22Rv1 (cell line): ENCODE measurements at regions not wholly inside any gene's neighbourhood (a gene's known extent, or its start where the extent isn't known, plus 50 kb on each side); places are given as distances from the start of the nearest gene placed in this dataset.

Source experiments
- H3K27ac ChIP-seq: fragments of 450-650 bp; 2 replicates; pipeline ENCODE4 v1.5.1; 2017
- CTCF ChIP-seq: fragments of 450-650 bp; IDR thresholded peaks from 2 replicates; pipeline ENCODE4 v1.5.1; 2017; ENCODE audit warnings: mild to moderate bottlenecking
- ZFX ChIP-seq: fragments of 450-650 bp; IDR thresholded peaks from 2 replicates; pipeline ENCODE4 v1.6.1; 2017; ENCODE audit warnings: antibody characterized with exemption, borderline replicate concordance

DNA sequence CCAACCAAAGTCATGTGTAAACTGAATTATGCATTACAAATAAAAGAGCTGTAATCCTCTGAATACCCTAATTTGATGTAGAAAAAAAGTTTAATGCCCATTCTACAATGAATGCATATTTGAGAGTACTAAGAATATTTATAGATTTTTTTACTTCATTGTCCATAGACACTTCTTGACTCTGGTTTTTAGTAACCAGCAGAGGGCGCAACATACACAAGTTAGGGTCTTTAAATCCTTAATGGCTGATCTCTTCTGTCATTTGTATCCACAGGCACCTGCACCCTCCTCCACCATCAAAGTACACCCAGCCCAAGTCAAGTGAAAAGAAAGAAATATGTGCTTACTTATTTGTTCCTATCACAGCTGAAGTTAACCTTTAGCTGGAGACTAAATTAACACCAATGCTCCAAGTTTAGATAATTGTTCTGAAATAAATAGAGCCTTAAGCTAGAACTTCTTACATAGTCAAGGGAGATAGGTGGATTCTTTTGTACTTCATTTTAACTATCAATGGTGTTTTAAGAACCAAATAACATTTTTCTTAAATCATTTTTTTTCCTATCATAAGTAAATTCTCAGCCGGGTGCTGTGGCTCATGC is 524.2 kb upstream of the DAB2 start:
- peak; percentile 81 for TF ChIP-seq CTCF
- no peak for TF ChIP-seq ZFX
- H3K27ac ChIP-seq = no peak overlapping the region

DNA sequence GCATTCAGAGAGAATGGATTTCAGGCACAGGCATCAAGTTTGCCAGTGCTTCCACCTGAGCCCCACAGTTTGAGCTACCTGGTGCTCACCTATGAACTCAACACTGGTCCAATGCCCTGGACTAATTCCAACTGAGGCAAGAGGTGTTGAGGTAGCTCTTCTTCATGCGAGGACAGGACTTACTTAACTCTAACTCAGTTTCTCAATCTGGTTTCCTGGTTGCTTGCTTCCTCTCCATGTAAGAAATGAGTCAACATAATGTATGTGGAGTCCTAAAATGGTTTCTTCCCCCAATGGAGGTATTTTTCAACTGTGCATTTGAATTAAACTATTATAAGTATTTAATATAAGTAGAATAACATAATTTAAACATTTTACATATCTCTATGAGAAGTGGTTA is 523.6 kb upstream of the DAB2 start:
- TF ChIP-seq ZFX (no peak), CTCF (no peak)
- no peak overlapping the region for H3K27ac ChIP-seq

DNA sequence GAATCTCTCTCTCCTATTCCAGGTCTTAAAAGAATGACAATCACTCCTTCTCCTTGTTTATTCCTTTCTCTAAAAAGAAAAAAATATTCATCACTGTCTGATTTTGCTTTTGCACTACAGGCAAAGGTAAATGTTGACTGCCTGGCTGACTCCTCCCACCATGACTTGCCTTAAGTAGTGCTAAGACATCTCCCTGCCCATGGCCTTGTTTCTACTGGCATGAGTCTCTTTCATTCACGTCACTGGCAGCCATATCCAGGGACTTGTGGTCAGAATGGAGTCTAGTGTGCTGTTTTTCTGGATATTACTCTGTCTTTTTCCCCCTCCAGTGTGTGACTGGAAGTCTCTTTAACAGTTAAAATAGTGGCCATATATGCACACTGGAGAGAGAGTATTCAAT is 522.9 kb upstream of the DAB2 start:
- H3K27ac ChIP-seq = no peak overlapping the region
- no peak for TF ChIP-seq CTCF
- no peak for TF ChIP-seq ZFX

DNA sequence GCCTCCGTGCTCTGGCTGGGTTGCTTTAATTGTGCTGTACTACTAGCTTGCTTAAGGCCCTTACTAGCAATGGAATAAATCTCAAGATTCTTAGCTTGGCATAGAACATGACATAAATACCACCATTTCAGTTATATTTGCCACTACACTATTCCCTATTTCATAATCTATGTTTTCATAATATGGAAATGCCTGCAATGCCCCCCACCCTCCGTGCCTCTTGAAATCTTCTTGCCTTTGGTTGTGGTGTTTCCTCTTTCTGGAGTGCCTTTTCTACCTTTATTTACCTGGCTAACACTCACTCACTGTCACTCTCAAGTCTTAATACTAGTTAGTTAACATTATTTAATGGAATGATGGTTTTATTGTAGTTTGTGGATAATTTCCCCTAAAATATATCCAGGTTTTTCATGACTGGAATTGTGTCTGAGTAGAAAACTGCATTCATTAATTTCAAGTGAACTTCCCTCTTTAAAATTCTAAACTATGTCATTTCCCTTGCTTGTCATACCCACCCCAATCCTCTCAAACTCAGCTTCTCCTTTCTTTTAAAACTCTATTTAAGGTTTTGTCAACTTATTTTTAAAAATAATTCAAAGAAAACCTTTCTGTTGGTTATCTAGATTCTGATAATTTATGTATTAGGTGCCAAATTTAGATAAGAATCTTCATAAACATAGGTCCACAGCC is 521.7 kb upstream of the DAB2 start:
- TF ChIP-seq CTCF (no peak), ZFX (no peak)
- H3K27ac ChIP-seq = no peak overlapping the region

- H3K27ac ChIP-seq = no peak overlapping the region
- TF ChIP-seq CTCF = no peak
- no peak for TF ChIP-seq ZFX
Observed at GRCh38 chr5:39945870-39946269, 521.1 kb upstream of the DAB2 start.

GRCh38 chr5:39943811-39944210 is 519.0 kb upstream of the DAB2 start:
- no peak for TF ChIP-seq CTCF
- TF ChIP-seq ZFX = no peak
- H3K27ac ChIP-seq = no peak overlapping the region

DNA sequence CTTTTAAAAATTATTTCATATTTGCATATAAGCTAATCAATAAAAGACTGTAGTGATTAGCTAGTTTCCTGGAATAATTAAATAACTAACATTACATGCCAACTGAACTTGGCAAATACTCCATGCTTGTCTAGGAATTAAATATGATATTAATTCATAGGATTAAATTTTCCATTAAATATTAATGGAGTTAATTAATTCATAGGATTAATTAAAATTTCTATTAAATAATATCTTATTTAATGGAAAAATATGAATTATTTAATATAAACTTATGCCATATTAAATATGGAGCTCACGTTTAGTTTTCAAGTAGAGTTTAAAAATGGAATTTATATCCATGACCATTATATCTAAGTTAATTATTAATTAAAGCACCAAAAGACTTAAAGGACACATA is 517.8 kb upstream of the DAB2 start:
- no peak overlapping the region for H3K27ac ChIP-seq
- no peak for TF ChIP-seq CTCF
- no peak for TF ChIP-seq ZFX
